ENCODE measurements at regions not wholly inside any gene's neighbourhood (a gene's known extent, or its start where the extent isn't known, plus 50 kb on each side); places are given as distances from the start of the nearest gene placed in this dataset.

DNA sequence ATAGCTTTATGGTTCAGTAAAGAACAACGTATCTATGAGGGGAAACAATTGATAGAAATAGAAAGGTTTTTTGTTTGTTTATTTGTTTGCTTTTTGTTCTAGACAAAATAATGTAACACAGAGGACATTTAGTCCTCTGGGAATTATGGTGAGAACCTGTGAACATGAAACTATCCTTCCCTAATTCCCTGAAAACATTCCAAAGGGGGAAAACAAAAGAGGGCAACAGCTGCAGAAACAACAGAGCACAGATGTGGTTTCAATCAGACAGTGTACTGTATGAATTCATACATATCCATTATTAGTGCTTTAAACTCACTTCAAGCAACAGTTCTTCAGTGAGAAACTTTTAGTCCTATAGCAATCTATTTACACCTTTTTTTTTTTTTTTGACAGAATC lies 1489.8 kb upstream of the C9orf72 start:
- H3K36me3 ChIP-seq (ENCODE audit: control insufficient read depth in 2 of 2, extremely low read depth in 1 of 2, insufficient read depth in 2 of 2, low read length in 2 of 2): no peaks in the 10 kb centered on the region
- CTCF ChIA-PET: no interaction called here
- no peak overlapping the region for H3K9ac ChIP-seq (replicated peaks; ENCODE audit: extremely low read depth, insufficient read depth, low read length)
- TF ChIP-seq POLR2AphosphoS5 (IDR thresholded peaks at IDR 0.05; ENCODE audit: insufficient read depth, low read depth, low read length) (no peak), GATA2 (IDR thresholded peaks at IDR 0.05; ENCODE audit: insufficient read depth, insufficient read length, low read depth, low read length) (no peak), MYC (IDR thresholded peaks at IDR 0.05; ENCODE audit: low read depth, low read length) (no peak), FOS (IDR thresholded peaks at IDR 0.05; ENCODE audit: borderline replicate concordance, insufficient read depth, low read length) (no peak)
- TF ChIP-seq, protein P1, sequence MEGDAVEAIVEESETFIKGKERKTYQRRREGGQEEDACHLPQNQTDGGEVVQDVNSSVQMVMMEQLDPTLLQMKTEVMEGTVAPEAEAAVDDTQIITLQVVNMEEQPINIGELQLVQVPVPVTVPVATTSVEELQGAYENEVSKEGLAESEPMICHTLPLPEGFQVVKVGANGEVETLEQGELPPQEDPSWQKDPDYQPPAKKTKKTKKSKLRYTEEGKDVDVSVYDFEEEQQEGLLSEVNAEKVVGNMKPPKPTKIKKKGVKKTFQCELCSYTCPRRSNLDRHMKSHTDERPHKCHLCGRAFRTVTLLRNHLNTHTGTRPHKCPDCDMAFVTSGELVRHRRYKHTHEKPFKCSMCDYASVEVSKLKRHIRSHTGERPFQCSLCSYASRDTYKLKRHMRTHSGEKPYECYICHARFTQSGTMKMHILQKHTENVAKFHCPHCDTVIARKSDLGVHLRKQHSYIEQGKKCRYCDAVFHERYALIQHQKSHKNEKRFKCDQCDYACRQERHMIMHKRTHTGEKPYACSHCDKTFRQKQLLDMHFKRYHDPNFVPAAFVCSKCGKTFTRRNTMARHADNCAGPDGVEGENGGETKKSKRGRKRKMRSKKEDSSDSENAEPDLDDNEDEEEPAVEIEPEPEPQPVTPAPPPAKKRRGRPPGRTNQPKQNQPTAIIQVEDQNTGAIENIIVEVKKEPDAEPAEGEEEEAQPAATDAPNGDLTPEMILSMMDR (IDR thresholded peaks at IDR 0.05; ENCODE audit: extremely low read depth in 1 of 2, insufficient read depth in 1 of 2, low read depth in 1 of 2, low read length in 2 of 2): no peak
- TF ChIP-seq, protein P2, sequence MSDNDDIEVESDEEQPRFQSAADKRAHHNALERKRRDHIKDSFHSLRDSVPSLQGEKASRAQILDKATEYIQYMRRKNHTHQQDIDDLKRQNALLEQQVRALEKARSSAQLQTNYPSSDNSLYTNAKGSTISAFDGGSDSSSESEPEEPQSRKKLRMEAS (IDR thresholded peaks at IDR 0.05; ENCODE audit: insufficient read depth, insufficient read length): no peak
- H3K79me2 ChIP-seq (ENCODE audit: control insufficient read depth, insufficient read depth, low read length): no peaks in the 10 kb centered on the region
- H3K4me1 ChIP-seq (ENCODE audit: control insufficient read depth, extremely low read depth, insufficient read depth, low read length): no peaks in the 10 kb centered on the region
- no peaks in the 10 kb centered on the region for H4K20me1 ChIP-seq (replicated peaks; ENCODE audit: control insufficient read depth, extremely low read depth, insufficient read depth, low read length)
- H3K4me3 ChIP-seq (replicated peaks in 1 of 3; ENCODE audit: insufficient read depth in 1 of 3, low read depth in 1 of 3, low read length in 3 of 3): no peak overlapping the region
- H2AFZ ChIP-seq (ENCODE audit: low read depth, low read length): no peak overlapping the region
- H3K9me3 ChIP-seq (replicated peaks; ENCODE audit: control insufficient read depth, insufficient read depth, low read length): no peaks in the 10 kb centered on the region
- dilution Hi-C loops (cut with MboI; ENCODE audit: extremely low pct_ligation_motif_present, low sequenced_read_pairs) (no loop called here), intact Hi-C loops (cut with micrococcal nuclease) (no loop called here)
- POLR2A ChIA-PET: no interaction called here
- no peak for DNase-seq (ENCODE audit: low read depth, low spot score)
- no peaks in the 10 kb centered on the region for H3K9me1 ChIP-seq (replicated peaks; ENCODE audit: control insufficient read depth, extremely low read depth, insufficient read depth, low read length)
- no peaks in the 10 kb centered on the region for H3K27me3 ChIP-seq (ENCODE audit: control insufficient read depth in 2 of 2, insufficient read depth in 2 of 2, low read length in 2 of 2)
- H3K27ac ChIP-seq (ENCODE audit: insufficient read depth, low read depth, low read length): no peak overlapping the region
- H3K4me2 ChIP-seq (ENCODE audit: insufficient read depth, low read length): no peak overlapping the region
- no TSS peak for BruUV-seq (replicated peaks)
- FAIRE-seq: no peak
